ENCODE measurements at regions not wholly inside any gene's neighbourhood (a gene's known extent, or its start where the extent isn't known, plus 50 kb on each side); places are given as distances from the start of the nearest gene placed in this dataset.

GRCh38 chrX:6464726-6465125, 70.2 kb downstream of the VCX3A start:
- no peak for TF ChIP-seq CTCF (IDR thresholded peaks at IDR 0.05)
- TF ChIP-seq POLR2A (IDR thresholded peaks at IDR 0.05) = no peak
- no peak for TF ChIP-seq POLR2AphosphoS5 (IDR thresholded peaks at IDR 0.05; ENCODE audit: insufficient read depth in 1 of 2, low read depth in 1 of 2)

Data from vagina (tissue), 2 donors.